NB4 (cell line): ENCODE measurements at regions not wholly inside any gene's neighbourhood (a gene's known extent, or its start where the extent isn't known, plus 50 kb on each side); places are given as distances from the start of the nearest gene placed in this dataset.

Experiments used
- CTCF ChIP-seq: IDR thresholded peaks from one replicate; pipeline ENCODE4 v1.5.1; 2012; ENCODE audit warnings: low read depth, low read length
- MAX ChIP-seq: IDR thresholded peaks from 2 replicates; pipeline ENCODE4 v1.6.1; 2011; ENCODE audit warnings: low read depth, low read length

GRCh38 chr12:19018302-19018970, 111.1 kb upstream of the PLEKHA5 start:
- TF ChIP-seq CTCF (no peak), MAX (no peak)
